Neural progenitor cell (in vitro differentiated cells): ENCODE measurements at regions not wholly inside any gene's neighbourhood (a gene's known extent, or its start where the extent isn't known, plus 50 kb on each side); places are given as distances from the start of the nearest gene placed in this dataset.

Source experiments
- DNase-seq: peaks from one replicate; pipeline ENCODE4 v3.0.0-alpha.2; 2016; ENCODE audit warnings: low spot score
- H2AFZ ChIP-seq: fragments of 200-600 bp; sonication (generic); replicated peaks from 2 replicates; pipeline ENCODE4 v1.6.1; 2016; ENCODE audit warnings: antibody characterized with exemption
- H3F3A ChIP-seq: fragments of 200-600 bp; sonication (generic); 2 replicates; pipeline ENCODE4 v1.6.1; 2016; ENCODE audit warnings: antibody characterized with exemption, low read depth
- H3K27ac ChIP-seq: fragments of 200-600 bp; sonication (generic); 2 replicates; pipeline ENCODE4 v1.5.1; 2016; ENCODE audit warnings: mild to moderate bottlenecking
- H3K27me3 ChIP-seq: fragments of 200-600 bp; sonication (generic); 2 replicates; pipeline ENCODE4 v1.6.1; 2016; ENCODE audit warnings: mild to moderate bottlenecking, moderate library complexity
- H3K36me3 ChIP-seq: fragments of 200-600 bp; sonication (generic); 2 replicates; pipeline ENCODE4 v1.5.1; 2016
- H3K4me1 ChIP-seq: fragments of 200-600 bp; sonication (generic); 2 replicates; pipeline ENCODE4 v1.6.1; 2016; ENCODE audit warnings: mixed run types
- H3K4me2 ChIP-seq: fragments of 200-600 bp; sonication (generic); 2 replicates; pipeline ENCODE4 v1.6.1; 2016
- H3K4me3 ChIP-seq: fragments of 200-600 bp; sonication (generic); 2 replicates; pipeline ENCODE4 v1.5.1; 2016
- H3K79me2 ChIP-seq: fragments of 200-600 bp; sonication (generic); 2 replicates; pipeline ENCODE4 v1.6.1; 2016; ENCODE audit warnings: low read depth
- H3K9ac ChIP-seq: fragments of 200-600 bp; sonication (generic); 2 replicates; pipeline ENCODE4 v1.6.1; 2016
- H3K9me3 ChIP-seq: fragments of 200-600 bp; sonication (generic); 2 replicates; pipeline ENCODE4 v1.5.1; 2016; ENCODE audit warnings: low read depth
- H4K20me1 ChIP-seq: fragments of 200-600 bp; sonication (generic); 2 replicates; pipeline ENCODE4 v1.6.1; 2016; ENCODE audit warnings: low read depth
- H3K27ac Mint-ChIP-seq: 3 replicates; pipeline ENCODE4 v1.8.0; 2021; ENCODE audit warnings: mixed read lengths
- H3K27me3 Mint-ChIP-seq: 2 replicates; pipeline ENCODE4 v1.8.0; 2022; ENCODE audit warnings: low read depth, mild to moderate bottlenecking, inconsistent platforms, moderate library complexity, mixed read lengths; ENCODE audit not compliant: insufficient read depth
- H3K36me3 Mint-ChIP-seq: 3 replicates; pipeline ENCODE4 v1.8.0; 2021; ENCODE audit warnings: mixed read lengths
- H3K4me1 Mint-ChIP-seq: 3 replicates; pipeline ENCODE4 v1.8.0; 2021; ENCODE audit warnings: mixed read lengths
- H3K4me3 Mint-ChIP-seq: 3 replicates; pipeline ENCODE4 v1.8.0; 2021; ENCODE audit warnings: mild to moderate bottlenecking, moderate library complexity, mixed read lengths
- H3K9me3 Mint-ChIP-seq: 3 replicates; pipeline ENCODE4 v1.8.0; 2020; ENCODE audit warnings: mixed read lengths
- EZH2 ChIP-seq: fragments of 200-600 bp; sonication (generic); IDR thresholded peaks from 2 replicates; pipeline ENCODE4 v1.6.1; 2017; ENCODE audit warnings: antibody characterized with exemption, mild to moderate bottlenecking, moderate library complexity
- EZH2phosphoT487 ChIP-seq: fragments of 200-600 bp; sonication (generic); IDR thresholded peaks from 2 replicates; pipeline ENCODE4 v1.6.1; 2017; ENCODE audit warnings: antibody characterized with exemption
- TF ChIP-seq, protein P1 (sequence below): fragments of 200-600 bp; sonication (generic); IDR thresholded peaks from 2 replicates; pipeline ENCODE4 v1.5.1; 2017; ENCODE audit warnings: antibody characterized with exemption, mild to moderate bottlenecking

DNA sequence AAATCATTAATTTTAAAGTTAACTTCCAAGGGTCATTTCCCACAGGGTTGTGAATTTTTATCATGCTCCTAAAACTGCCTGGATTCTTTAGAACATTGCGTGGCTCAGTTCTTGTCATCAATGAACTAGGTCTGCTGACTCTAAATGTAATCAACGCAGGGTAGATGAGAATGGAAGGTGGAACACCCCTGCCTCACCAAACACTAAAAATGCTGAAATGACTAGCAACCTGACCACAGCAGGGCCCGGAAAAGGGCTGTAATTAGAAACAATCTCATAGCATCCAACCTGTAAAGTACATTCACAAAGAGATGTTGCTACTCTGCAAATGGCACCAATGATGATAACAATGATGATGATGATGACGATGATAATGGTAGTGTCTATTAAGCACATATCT lies 356.9 kb downstream of the DEPDC1B start:
- Histone ChIP-seq H3K9me3 (no peaks in the 10 kb centered on the region), H3K27ac (no peak overlapping the region), H3K79me2 (no peaks in the 10 kb centered on the region), H3K9ac (no peak overlapping the region), H2AFZ (no peak overlapping the region), H3K4me3 (no peak overlapping the region), H3K36me3 (no peaks in the 10 kb centered on the region), H3K4me2 (no peak overlapping the region), H3F3A (no peaks in the 10 kb centered on the region), H4K20me1 (no peaks in the 10 kb centered on the region), H3K4me1 (no peaks in the 10 kb centered on the region), H3K27me3 (no peaks in the 10 kb centered on the region)
- H3K36me3 Mint-ChIP-seq: no peaks in the 10 kb centered on the region
- H3K27ac Mint-ChIP-seq: no peak overlapping the region
- DNase-seq: no peak
- no peaks in the 10 kb centered on the region for H3K27me3 Mint-ChIP-seq
- no peak overlapping the region for H3K4me3 Mint-ChIP-seq
- no peaks in the 10 kb centered on the region for H3K4me1 Mint-ChIP-seq
- no peaks in the 10 kb centered on the region for H3K9me3 Mint-ChIP-seq
- TF ChIP-seq EZH2phosphoT487 (no peak), EZH2 (no peak)
- TF ChIP-seq, protein P1, sequence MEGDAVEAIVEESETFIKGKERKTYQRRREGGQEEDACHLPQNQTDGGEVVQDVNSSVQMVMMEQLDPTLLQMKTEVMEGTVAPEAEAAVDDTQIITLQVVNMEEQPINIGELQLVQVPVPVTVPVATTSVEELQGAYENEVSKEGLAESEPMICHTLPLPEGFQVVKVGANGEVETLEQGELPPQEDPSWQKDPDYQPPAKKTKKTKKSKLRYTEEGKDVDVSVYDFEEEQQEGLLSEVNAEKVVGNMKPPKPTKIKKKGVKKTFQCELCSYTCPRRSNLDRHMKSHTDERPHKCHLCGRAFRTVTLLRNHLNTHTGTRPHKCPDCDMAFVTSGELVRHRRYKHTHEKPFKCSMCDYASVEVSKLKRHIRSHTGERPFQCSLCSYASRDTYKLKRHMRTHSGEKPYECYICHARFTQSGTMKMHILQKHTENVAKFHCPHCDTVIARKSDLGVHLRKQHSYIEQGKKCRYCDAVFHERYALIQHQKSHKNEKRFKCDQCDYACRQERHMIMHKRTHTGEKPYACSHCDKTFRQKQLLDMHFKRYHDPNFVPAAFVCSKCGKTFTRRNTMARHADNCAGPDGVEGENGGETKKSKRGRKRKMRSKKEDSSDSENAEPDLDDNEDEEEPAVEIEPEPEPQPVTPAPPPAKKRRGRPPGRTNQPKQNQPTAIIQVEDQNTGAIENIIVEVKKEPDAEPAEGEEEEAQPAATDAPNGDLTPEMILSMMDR: no peak

DNA sequence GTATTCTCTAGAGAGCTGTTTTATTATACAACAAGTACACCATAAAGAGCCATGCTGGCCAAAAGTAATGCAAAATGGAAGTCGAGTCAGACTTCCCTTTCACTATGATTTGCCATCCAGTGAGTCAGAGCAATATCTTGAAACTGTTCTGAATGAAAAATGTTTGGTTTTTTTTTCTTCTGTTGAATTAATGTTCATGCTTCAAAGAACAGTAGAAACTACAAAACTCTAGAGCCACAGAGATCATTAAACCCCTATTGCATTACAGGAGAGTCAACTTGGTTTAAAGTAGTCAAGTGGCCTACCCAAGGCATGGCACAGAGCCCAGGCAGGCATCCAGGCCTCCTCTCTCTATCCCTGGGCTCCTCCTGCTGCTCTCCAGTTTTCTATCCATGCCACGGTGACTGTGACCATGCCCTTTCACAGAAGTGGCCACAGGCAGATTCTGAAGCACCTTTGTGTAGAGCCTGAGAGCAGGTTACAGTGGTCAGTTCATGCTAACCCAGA lies 358.9 kb downstream of the DEPDC1B start:
- H3K36me3 Mint-ChIP-seq: no peaks in the 10 kb centered on the region
- no peak overlapping the region for H3K4me3 Mint-ChIP-seq
- H3K27me3 ChIP-seq: no peaks in the 10 kb centered on the region
- H3K9me3 Mint-ChIP-seq: no peaks in the 10 kb centered on the region
- H3K9ac ChIP-seq: no peak overlapping the region
- no peaks in the 10 kb centered on the region for H3K36me3 ChIP-seq
- H3K4me2 ChIP-seq: no peak overlapping the region
- H3F3A ChIP-seq: no peaks in the 10 kb centered on the region
- TF ChIP-seq, protein P1: no peak
- TF ChIP-seq EZH2phosphoT487: no peak
- TF ChIP-seq EZH2: no peak
- no peaks in the 10 kb centered on the region for H3K79me2 ChIP-seq
- no peak overlapping the region for H2AFZ ChIP-seq
- H3K27ac ChIP-seq: no peak overlapping the region
- H3K4me3 ChIP-seq: no peak overlapping the region
- H3K27me3 Mint-ChIP-seq: no peaks in the 10 kb centered on the region
- no peaks in the 10 kb centered on the region for H3K9me3 ChIP-seq
- no peak for DNase-seq
- H3K27ac Mint-ChIP-seq: no peak overlapping the region
- no peaks in the 10 kb centered on the region for H3K4me1 Mint-ChIP-seq
- no peaks in the 10 kb centered on the region for H4K20me1 ChIP-seq
- no peaks in the 10 kb centered on the region for H3K4me1 ChIP-seq

DNA sequence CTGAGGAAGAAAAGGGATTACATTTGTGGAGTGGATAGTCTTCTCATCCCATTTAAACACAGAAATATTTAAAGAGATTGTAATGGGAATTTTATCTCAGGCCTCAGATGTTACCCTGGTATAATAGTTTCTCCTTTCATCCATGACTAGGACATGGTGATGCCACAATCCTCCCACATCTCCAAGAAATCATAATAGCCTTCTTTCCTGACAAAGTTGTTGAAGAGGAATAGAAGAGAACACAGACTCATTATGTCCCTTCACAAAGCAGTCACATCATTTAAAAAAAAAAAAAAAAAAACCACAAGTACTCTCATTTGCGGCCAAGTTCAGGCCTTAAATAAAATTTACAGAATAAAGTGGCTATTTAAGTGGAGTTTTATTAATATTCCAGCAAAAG lies 359.6 kb downstream of the DEPDC1B start:
- H3K4me1 ChIP-seq: no peaks in the 10 kb centered on the region
- no peaks in the 10 kb centered on the region for H4K20me1 ChIP-seq
- no peaks in the 10 kb centered on the region for H3F3A ChIP-seq
- H3K4me2 ChIP-seq: no peak overlapping the region
- no peaks in the 10 kb centered on the region for H3K27me3 ChIP-seq
- no peak overlapping the region for H3K27ac ChIP-seq
- TF ChIP-seq EZH2phosphoT487 (no peak), EZH2 (no peak)
- TF ChIP-seq, protein P1: no peak
- H3K4me1 Mint-ChIP-seq: no peaks in the 10 kb centered on the region
- H3K4me3 ChIP-seq: no peak overlapping the region
- DNase-seq: no peak
- no peak overlapping the region for H3K27ac Mint-ChIP-seq
- H3K9me3 ChIP-seq: no peaks in the 10 kb centered on the region
- no peak overlapping the region for H3K4me3 Mint-ChIP-seq
- no peaks in the 10 kb centered on the region for H3K36me3 Mint-ChIP-seq
- H3K27me3 Mint-ChIP-seq: no peaks in the 10 kb centered on the region
- no peak overlapping the region for H2AFZ ChIP-seq
- H3K9ac ChIP-seq: no peak overlapping the region
- H3K9me3 Mint-ChIP-seq: no peaks in the 10 kb centered on the region
- no peaks in the 10 kb centered on the region for H3K79me2 ChIP-seq
- H3K36me3 ChIP-seq: no peaks in the 10 kb centered on the region
